ENCODE measurements at regions not wholly inside any gene's neighbourhood (a gene's known extent, or its start where the extent isn't known, plus 50 kb on each side); places are given as distances from the start of the nearest gene placed in this dataset.

GRCh38 chr18:4721545-4721944 is 266.4 kb upstream of the DLGAP1 start:
- TF ChIP-seq, protein P1, sequence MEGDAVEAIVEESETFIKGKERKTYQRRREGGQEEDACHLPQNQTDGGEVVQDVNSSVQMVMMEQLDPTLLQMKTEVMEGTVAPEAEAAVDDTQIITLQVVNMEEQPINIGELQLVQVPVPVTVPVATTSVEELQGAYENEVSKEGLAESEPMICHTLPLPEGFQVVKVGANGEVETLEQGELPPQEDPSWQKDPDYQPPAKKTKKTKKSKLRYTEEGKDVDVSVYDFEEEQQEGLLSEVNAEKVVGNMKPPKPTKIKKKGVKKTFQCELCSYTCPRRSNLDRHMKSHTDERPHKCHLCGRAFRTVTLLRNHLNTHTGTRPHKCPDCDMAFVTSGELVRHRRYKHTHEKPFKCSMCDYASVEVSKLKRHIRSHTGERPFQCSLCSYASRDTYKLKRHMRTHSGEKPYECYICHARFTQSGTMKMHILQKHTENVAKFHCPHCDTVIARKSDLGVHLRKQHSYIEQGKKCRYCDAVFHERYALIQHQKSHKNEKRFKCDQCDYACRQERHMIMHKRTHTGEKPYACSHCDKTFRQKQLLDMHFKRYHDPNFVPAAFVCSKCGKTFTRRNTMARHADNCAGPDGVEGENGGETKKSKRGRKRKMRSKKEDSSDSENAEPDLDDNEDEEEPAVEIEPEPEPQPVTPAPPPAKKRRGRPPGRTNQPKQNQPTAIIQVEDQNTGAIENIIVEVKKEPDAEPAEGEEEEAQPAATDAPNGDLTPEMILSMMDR (IDR thresholded peaks at IDR 0.05; ENCODE audit: low read length) = no peak
- no peak for TF ChIP-seq EZH2 (IDR thresholded peaks at IDR 0.05; ENCODE audit: borderline replicate concordance, low read length)
